DND-41 (cell line): ENCODE measurements at regions not wholly inside any gene's neighbourhood (a gene's known extent, or its start where the extent isn't known, plus 50 kb on each side); places are given as distances from the start of the nearest gene placed in this dataset.

Experiments
- ATAC-seq: fragments of 200-7000 bp; cut with Tn5 transposase; 3 replicates; pipeline ENCODE4 v1.9.1; 2021; ENCODE audit warnings: low read depth; ENCODE audit not compliant: insufficient read depth
- DNase-seq: peaks from one replicate; pipeline ENCODE4 v3.0.0-alpha.2; 2020
- H2AFZ ChIP-seq: 2 replicates; pipeline ENCODE4 v1.6.0; 2012; ENCODE audit warnings: low read depth, low read length
- H3K27ac ChIP-seq: 2 replicates; pipeline ENCODE4 v1.5.1; 2012; ENCODE audit warnings: low read length, inconsistent platforms
- H3K27me3 ChIP-seq: fragments of 200-600 bp; sonication (generic); 2 replicates; pipeline ENCODE4 v1.6.0; 2012; ENCODE audit warnings: low read length, mild to moderate bottlenecking, inconsistent platforms; ENCODE audit not compliant: insufficient read depth, poor library complexity
- H3K36me3 ChIP-seq: 2 replicates; pipeline ENCODE4 v1.5.1; 2012; ENCODE audit warnings: low read length, inconsistent platforms; ENCODE audit not compliant: insufficient read depth
- H3K4me1 ChIP-seq: 2 replicates; pipeline ENCODE4 v1.5.1; 2012; ENCODE audit warnings: mild to moderate bottlenecking, low read length; ENCODE audit not compliant: insufficient read depth
- H3K4me2 ChIP-seq: 2 replicates; pipeline ENCODE4 v1.6.0; 2012; ENCODE audit warnings: mild to moderate bottlenecking, moderate library complexity, low read length, inconsistent platforms; ENCODE audit not compliant: insufficient read depth
- H3K4me3 ChIP-seq, 2 experiments: fragments of 200-600 bp in 1 of 2; shearing (Covaris generic) in 1 of 2; 2 replicates each; pipeline ENCODE4 v1.5.1; 2012 to 2016; ENCODE audit warnings: inconsistent platforms in 2 of 2, low read length in 2 of 2, mild to moderate bottlenecking in 2 of 2, low read depth in 1 of 2, moderate library complexity in 1 of 2
- H3K79me2 ChIP-seq: 2 replicates; pipeline ENCODE4 v1.6.0; 2012; ENCODE audit warnings: low read length, inconsistent platforms; ENCODE audit not compliant: insufficient read depth
- H3K9ac ChIP-seq: 2 replicates; pipeline ENCODE4 v1.6.0; 2012; ENCODE audit warnings: low read depth, mild to moderate bottlenecking, inconsistent platforms, low read length, moderate library complexity
- H3K9me3 ChIP-seq: 2 replicates; pipeline ENCODE4 v1.5.1; 2012; ENCODE audit warnings: low read length, moderate library complexity, mild to moderate bottlenecking, inconsistent platforms; ENCODE audit not compliant: insufficient read depth, severe bottlenecking
- H4K20me1 ChIP-seq: 2 replicates; pipeline ENCODE4 v1.6.0; 2012; ENCODE audit warnings: low read length; ENCODE audit not compliant: insufficient read depth
- CTCF ChIP-seq: IDR thresholded peaks from 2 replicates; pipeline ENCODE4 v1.5.1; 2012; ENCODE audit warnings: borderline replicate concordance, low read length, moderate library complexity, mild to moderate bottlenecking; ENCODE audit not compliant: poor library complexity, severe bottlenecking; ENCODE audit errors: extremely low read depth
- EZH2 ChIP-seq: IDR thresholded peaks from 3 replicates; pipeline ENCODE4 v1.6.1; 2012; ENCODE audit warnings: borderline replicate concordance, low read depth, mild to moderate bottlenecking, moderate library complexity, low read length, inconsistent platforms; ENCODE audit not compliant: severe bottlenecking

DNA sequence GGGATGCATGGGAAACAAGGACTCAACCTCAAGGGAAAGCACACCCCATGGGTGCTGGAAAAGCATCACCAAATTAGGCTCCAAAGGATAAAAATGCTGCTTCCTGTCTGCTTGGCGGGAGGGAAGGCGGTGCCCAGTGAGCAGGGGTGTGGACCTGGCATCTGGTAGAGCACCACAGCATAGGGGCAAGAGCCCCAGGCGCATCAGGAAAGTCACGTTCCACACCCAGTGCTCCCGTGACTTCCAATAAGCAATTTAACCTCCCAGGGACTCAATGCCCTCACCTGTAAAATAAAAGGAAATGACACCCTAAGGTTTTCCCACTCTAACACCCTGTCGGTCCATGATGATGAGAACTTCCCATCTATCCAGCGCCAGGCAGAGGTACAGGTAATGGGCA is 206.0 kb downstream of the SETD4 start:
- no peaks in the 10 kb centered on the region for H3K4me1 ChIP-seq
- ATAC-seq: no peak

DNA sequence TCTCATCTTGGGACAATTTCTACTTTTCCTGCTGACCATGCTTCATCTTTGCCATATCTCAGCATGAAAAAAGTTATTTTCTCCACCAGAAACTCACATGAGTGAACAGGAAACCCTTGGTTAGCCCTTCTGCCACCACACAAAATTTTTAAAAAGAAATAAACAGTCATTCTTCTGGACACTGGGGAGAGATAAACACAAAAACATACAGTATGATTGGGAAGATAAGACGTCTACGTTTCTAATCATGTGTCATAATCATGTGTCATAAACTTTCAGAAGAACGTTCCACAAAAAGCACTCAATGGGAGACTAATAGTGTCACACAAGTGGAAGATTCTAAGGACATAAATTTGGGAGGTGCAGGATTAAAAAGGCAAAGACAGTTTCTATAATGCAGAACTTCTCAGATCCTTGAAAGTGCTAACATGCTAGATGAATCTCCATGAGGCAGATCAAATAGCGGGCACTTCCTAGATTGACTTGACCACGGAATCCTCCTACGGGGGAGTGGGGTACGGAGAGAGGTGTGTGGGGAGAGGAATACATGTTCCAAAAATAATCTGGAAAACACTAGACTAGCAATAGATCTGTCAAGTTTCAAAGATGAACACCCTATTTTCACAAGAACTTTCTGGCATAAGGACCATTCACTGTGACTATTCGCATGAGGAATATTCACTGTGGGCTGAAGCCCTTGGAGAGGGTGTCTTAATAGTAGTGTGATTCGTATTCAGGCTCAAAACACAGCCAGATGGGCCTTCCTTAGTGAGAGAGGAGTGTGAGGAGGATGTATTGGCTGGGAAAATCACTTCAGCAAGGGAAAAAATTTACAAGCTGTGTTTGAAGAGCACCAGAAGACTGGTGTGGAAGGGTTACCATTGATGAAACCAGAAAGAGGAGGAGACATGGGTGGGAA is 206.7 kb downstream of the SETD4 start:
- H3K36me3 ChIP-seq: no peaks in the 10 kb centered on the region
- DNase-seq (no peak), ATAC-seq (no peak)
- no peaks in the 10 kb centered on the region for H3K9me3 ChIP-seq
- H3K27me3 ChIP-seq: no peaks in the 10 kb centered on the region
- no peak overlapping the region for H3K9ac ChIP-seq
- H4K20me1 ChIP-seq: no peaks in the 10 kb centered on the region
- no peak overlapping the region for H3K4me3 ChIP-seq
- H2AFZ ChIP-seq: no peak overlapping the region
- H3K27ac ChIP-seq: no peak overlapping the region
- TF ChIP-seq EZH2: no peak
- TF ChIP-seq CTCF: no peak
- no peaks in the 10 kb centered on the region for H3K4me1 ChIP-seq
- no peak overlapping the region for H3K4me2 ChIP-seq
- no peaks in the 10 kb centered on the region for H3K79me2 ChIP-seq

More for the DNA sequence above, 206.0 kb downstream of the SETD4 start:
- Histone ChIP-seq H3K27ac (no peak overlapping the region), H3K4me2 (no peak overlapping the region), H3K4me3 (no peak overlapping the region), H3K9me3 (no peaks in the 10 kb centered on the region), H3K27me3 (no peaks in the 10 kb centered on the region), H3K9ac (no peak overlapping the region), H3K79me2 (no peaks in the 10 kb centered on the region), H4K20me1 (no peaks in the 10 kb centered on the region), H2AFZ (no peak overlapping the region), H3K36me3 (no peaks in the 10 kb centered on the region)
- TF ChIP-seq EZH2 (no peak), CTCF (no peak)
- DNase-seq: no peak

- Histone ChIP-seq H2AFZ (no peak overlapping the region), H3K9me3 (no peaks in the 10 kb centered on the region), H3K79me2 (no peaks in the 10 kb centered on the region), H3K27ac (no peak overlapping the region), H3K4me2 (no peak overlapping the region), H4K20me1 (no peaks in the 10 kb centered on the region), H3K9ac (no peak overlapping the region), H3K4me3 (no peak overlapping the region), H3K36me3 (no peaks in the 10 kb centered on the region), H3K27me3 (no peaks in the 10 kb centered on the region), H3K4me1 (no peaks in the 10 kb centered on the region)
- DNase-seq: no peak
- TF ChIP-seq EZH2 (no peak), CTCF (no peak)
- ATAC-seq: no peak
Measured at GRCh38 chr21:35852820-35853219, 207.5 kb downstream of the SETD4 start.
